HG03521 (cell line): ENCODE measurements at regions not wholly inside any gene's neighbourhood (a gene's known extent, or its start where the extent isn't known, plus 50 kb on each side); places are given as distances from the start of the nearest gene placed in this dataset.
"Not testable (repeated sequence)": the region's sequence is repeated elsewhere in the genome, so short reads cannot be mapped to it uniquely, and the experiment has no call there.

Source experiments
- ATAC-seq: cut with Tn5 transposase; IDR thresholded peaks from one replicate; pipeline ENCODE4 v1.9.1; 2021; ENCODE audit warnings: mild to moderate bottlenecking, moderate library complexity; ENCODE audit not compliant: unreplicated experiment

- ATAC-seq = not testable (repeated sequence)
These were observed 203.2 kb downstream of the NPIPB11 start for GRCh38 chr16:29203046-29203932.

DNA sequence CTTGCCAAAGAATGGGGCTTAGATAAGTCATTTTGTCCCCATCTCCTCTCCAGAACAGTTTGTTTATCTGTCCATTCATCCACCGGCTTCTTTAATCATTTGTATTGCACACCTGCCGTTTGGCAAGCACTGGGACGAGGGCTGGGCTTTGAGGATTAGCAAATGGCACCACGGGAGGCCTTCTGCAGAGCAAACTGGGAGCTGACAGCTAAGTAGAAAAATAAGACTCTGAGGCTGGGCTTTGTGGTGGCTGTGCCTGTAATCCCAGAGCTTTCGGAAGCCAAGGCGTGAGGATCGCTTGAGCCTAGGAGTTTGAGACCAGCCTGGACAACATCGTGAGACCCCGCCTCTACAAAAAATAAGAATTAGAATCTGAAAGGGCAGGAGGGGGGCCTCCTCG lies 203.9 kb downstream of the NPIPB11 start:
- ATAC-seq = not testable (repeated sequence)

DNA sequence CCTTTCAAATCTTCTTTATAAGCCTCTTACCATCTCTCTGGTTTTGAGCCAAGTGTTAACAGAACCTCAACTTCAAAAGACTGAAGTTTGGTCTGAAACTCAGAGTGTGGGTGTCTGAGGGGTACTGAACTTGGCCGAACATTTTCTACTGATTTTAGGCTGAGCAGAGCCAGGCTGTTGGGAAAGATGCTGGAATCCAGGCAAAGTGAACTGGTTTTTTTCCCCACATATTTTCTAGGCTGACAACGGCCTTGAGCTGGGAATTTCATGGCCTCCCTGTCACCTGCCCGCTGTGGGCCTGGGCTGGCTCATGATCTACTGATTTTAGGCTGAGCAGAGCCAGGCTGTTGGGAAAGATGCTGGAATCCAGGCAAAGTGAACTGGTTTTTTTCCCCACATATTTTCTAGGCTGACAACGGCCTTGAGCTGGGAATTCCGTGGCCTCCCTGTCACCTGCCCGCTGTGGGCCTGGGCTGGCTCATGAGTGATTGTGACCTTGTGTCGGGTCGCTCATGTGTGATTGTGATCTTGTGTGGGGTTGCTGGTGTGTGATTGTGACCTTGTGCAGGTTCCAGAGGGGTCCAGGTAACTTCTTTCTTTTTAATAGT lies 204.4 kb downstream of the NPIPB11 start:
- ATAC-seq = not testable (repeated sequence)

- not testable (repeated sequence) for ATAC-seq
These were observed 205.1 kb downstream of the NPIPB11 start for GRCh38 chr16:29201296-29202024.

GRCh38 chr16:29200681-29201080 lies 205.8 kb downstream of the NPIPB11 start:
- not testable (repeated sequence) for ATAC-seq

DNA sequence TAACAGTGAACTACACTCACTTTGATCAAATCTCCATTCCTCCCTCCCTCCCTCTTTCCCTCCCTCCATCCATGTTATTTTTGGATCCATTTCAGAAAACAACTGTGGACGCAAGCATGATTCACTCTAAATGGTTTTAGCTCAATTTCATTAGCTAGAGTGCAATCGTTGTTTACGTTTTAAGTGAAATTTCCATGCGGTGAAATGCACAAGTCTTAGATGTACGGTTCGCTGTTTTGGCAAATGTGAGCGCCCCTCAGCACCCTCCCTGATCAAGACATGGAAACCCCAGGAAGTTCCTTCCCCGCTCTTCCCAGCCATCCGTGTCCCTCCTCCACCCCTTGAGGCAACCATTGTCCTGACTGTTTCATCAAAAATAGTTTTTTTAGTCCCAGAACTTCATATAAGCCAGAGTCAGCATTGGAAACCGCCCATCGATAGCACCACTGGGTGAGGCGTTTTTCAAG lies 206.3 kb downstream of the NPIPB11 start:
- ATAC-seq = not testable (repeated sequence)

GRCh38 chr16:29199626-29200025 lies 206.9 kb downstream of the NPIPB11 start:
- ATAC-seq = not testable (repeated sequence)

DNA sequence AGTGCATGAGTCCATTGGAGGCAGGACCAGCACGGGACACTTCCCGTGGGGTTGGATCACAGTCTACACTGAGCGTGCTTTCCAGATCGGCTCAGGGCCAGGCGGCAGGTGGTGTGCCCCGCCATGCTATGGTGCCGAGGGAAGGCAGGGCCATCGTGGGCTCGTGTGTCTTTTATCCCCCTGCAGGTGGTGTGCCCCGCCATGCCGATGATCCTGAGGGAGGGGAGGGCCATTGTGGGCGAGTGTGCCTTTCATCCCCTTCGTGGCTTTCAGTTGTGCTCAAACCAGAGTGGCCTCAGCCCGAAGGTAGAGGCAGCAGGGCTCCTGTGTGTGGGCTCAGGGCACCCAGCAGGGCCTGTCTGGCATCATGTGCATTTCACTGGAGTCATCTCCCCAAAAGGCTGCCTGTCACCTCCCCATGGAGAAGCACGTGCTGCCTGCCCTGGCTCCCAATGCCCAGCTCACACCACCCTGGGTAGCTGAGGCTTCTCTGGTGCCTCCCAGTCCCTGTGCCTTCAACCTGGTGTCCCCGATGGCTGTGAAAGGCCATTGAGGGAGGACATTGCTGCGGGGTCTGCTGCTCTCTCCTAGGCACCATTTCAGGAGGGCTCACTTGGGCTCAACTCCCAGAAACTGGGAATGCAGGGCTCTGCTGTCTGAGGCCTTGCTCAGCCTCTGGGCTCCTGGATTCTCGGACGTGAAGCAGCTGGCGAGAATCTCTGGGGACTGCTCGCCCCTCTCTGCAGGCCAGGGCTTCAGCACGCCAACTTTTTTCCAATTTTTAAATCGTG lies 207.6 kb downstream of the NPIPB11 start:
- no peak for ATAC-seq

- ATAC-seq = no peak
These were observed 208.3 kb downstream of the NPIPB11 start for GRCh38 chr16:29198231-29198630.

DNA sequence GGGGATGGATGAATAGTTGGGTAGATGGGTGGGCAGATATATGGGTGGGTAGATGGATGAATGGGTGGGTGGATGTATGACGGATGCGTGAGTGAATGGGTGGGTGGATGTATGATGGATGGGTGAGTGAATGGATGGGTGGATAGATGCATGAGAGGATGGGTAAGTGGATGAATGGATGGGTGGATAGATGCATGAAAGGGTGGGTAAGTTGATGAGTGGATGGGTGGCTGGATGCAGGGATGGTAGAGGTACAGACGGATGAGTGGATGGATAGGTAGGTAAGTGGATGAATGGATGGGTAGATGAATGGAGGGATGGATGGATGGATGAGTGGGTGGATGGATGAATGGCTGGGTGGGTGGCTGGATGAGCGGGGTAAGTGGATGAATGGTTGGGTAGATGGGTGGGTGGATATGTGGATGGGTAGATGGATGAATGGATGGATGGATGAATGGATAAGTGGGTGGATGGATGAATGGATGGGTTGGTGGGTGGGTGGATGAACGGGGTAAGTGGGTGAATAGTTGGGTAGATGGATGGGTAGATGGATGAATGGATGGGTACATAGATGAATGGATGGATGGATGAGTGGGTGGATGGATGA lies 208.9 kb downstream of the NPIPB11 start:
- ATAC-seq = not testable (repeated sequence)

GRCh38 chr16:29196746-29197145 lies 209.8 kb downstream of the NPIPB11 start:
- not testable (repeated sequence) for ATAC-seq

DNA sequence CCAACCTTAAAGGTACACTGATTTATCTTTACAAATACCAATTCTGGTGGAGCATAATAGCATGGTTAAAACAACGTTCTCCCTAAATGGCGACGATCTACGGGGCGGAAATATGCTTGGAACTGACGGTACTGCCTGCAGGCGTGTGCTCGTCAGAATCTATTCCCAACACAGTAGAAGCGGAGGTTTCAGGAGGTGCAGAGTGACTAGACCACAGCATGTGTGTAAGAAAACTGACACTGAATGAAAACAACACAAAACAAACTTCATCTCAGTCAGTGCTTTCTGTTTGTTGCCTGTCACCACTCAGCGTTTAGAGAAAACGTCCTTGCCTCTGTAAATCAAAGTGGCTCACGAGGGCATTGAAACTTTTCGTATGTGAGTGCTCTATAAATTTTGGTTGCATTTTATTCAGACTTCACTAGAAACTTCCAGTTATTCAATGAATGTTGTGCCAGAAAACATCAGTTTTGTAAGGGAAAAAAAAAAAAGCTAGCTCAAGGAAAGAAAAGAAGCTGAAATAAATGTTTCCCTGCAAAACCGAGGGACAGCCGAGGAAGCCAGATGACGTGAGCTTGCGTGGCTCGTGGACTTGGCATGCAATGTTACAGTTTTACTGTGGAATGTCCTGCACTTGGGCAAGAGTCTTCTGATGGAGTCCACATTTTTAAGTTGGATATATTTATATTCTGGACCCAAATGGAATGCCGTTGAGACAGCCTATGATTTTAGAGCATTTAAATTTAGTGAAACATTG lies 210.4 kb downstream of the LAT start:
- not testable (repeated sequence) for ATAC-seq

DNA sequence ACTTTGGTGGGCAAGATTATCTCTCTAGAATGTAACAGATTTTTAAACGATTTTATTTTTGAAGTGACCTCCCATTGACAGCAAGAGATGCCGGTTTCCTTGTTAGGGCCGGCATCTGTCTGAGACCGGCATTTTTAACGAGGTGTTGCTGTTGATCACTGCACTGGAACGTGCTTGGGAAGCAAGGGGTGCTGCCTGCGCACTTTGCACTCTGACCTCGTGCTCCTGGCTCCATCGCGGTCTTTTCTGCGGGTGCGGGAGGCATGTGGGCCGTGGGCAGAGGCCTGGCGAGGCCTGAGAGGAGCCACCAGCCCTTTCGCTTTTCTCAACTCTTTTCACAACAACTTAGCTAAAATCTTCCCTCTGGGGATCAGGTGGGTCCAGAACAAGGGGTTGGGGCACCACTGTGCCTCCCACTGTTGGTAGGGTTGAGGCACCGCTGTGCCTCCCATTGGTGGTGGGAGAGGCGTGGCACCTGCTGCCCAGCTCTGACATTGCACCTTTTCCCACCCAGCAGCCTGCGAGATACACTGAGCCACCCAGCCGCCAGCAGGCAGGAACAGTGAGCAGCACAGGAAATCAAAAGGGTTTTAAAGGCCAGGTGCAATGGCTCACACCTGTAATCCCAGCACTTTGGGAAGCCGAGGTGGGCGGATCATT lies 209.5 kb downstream of the LAT start:
- ATAC-seq = not testable (repeated sequence)

- not testable (repeated sequence) for ATAC-seq
These were observed 208.8 kb downstream of the LAT start for GRCh38 chr16:29193634-29194033.

- not testable (repeated sequence) for ATAC-seq
These were observed 208.4 kb downstream of the LAT start for GRCh38 chr16:29193248-29193574.

DNA sequence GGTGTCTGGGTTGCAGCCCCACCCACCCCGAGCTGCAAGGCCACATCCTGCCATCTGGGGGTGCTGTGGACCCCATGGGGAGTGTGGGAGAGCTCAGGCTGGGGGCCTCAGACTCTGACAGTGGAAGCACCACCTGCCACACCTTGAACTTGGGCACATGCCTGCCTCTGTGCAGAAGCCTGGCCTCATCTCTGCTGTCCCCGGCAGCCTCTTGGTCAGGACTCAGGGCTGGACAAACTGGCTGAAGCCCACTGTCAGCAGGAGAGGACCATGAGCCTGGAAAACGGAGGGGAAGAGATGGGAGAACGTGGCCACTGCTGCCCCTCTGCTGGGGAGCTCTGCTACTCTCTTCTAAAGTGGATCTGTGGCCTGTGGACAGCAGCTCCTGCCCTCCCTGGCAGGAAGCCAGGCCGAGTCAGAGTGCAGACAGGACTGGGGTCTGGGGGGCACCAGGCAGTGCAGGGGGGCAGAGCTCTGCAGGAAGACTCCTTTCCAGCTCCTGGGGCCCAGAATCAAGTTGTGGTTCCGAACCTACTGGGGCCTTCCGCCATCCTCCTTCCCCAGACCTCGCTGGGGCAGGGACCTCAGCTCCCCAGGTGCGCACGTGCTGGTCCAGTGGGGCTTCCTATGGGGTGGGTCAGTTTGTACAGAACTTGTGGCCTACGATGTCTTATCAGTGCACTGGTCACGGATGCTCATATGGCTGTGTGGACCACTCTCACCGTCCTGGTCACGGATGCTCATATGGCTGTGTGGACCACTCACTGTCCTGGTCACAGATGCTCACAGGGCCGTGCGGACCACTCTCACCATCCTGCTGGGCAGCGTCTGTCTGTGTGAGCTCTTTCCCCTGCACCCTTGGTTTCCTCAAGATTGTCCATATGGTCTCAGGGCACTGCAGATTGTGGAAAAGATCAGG lies 207.7 kb downstream of the LAT start:
- ATAC-seq = no peak

GRCh38 chr16:29191636-29192180 lies 206.9 kb downstream of the LAT start:
- ATAC-seq = not testable (repeated sequence)
